ENCODE measurements at regions not wholly inside any gene's neighbourhood (a gene's known extent, or its start where the extent isn't known, plus 50 kb on each side); places are given as distances from the start of the nearest gene placed in this dataset.

GRCh38 chr15:69825941-69826818 is 271.5 kb downstream of the TLE3 start:
- no peak overlapping the region for H3K4me2 ChIP-seq (ENCODE audit: low read length)
- H3K4me1 ChIP-seq (ENCODE audit: insufficient read depth, low read length, poor library complexity, severe bottlenecking): peaks cover 7% of the 10 kb centered on the region
- H3K9me3 ChIP-seq (ENCODE audit: low read length): no peaks in the 10 kb centered on the region
- POLR2A ChIA-PET: interaction anchor here (0.6 kb wide), 1 partner anchor 74 kb away, joined by 3 read pairs; no protein-coding TSS in a partner anchor
- H3K27ac ChIP-seq (ENCODE audit: low read depth, low read length, poor library complexity, severe bottlenecking): no peak overlapping the region
- no peak for TF ChIP-seq EZH2phosphoT487 (IDR thresholded peaks at IDR 0.05; ENCODE audit: borderline replicate concordance, low read depth, low read length)
- no peak for TF ChIP-seq CTCF (conservative IDR thresholded peaks at IDR 0.05; ENCODE audit: low read length)
- CTCF ChIA-PET (ENCODE audit: unreplicated experiment): no interaction called here
- no peaks in the 10 kb centered on the region for H3K9me2 ChIP-seq (ENCODE audit: insufficient read depth, low read length)
- no peaks in the 10 kb centered on the region for H4K20me1 ChIP-seq (ENCODE audit: insufficient read depth, low read length)
- no peaks in the 10 kb centered on the region for H3K36me3 ChIP-seq (ENCODE audit: insufficient read depth, low read length)
- no peak overlapping the region for H2AFZ ChIP-seq (ENCODE audit: low read length)
- intact Hi-C loops (cut with micrococcal nuclease; ENCODE audit: unreplicated experiment): no loop called here
- H3K79me2 ChIP-seq (ENCODE audit: insufficient read depth, low read depth, low read length): no peaks in the 10 kb centered on the region
- BruUV-seq (replicated peaks): no TSS peak
- no peak for DNase-seq (ENCODE audit: low spot score)
- no peak overlapping the region for H3K4me3 ChIP-seq (ENCODE audit: low read depth, low read length, poor library complexity, severe bottlenecking)

GRCh38 chr15:69826819-69827175 is 270.9 kb downstream of the TLE3 start:
- no peak overlapping the region for H3K4me2 ChIP-seq (ENCODE audit: low read length)
- POLR2A ChIA-PET: no interaction called here
- peaks cover 7% of the 10 kb centered on the region for H3K4me1 ChIP-seq (ENCODE audit: insufficient read depth, low read length, poor library complexity, severe bottlenecking)
- no peak for DNase-seq (ENCODE audit: low spot score)
- H3K4me3 ChIP-seq (ENCODE audit: low read depth, low read length, poor library complexity, severe bottlenecking): no peak overlapping the region
- no peak for TF ChIP-seq EZH2phosphoT487 (IDR thresholded peaks at IDR 0.05; ENCODE audit: borderline replicate concordance, low read depth, low read length)
- no peak for TF ChIP-seq CTCF (conservative IDR thresholded peaks at IDR 0.05; ENCODE audit: low read length)
- CTCF ChIA-PET (ENCODE audit: unreplicated experiment): no interaction called here
- no peak overlapping the region for H3K27ac ChIP-seq (ENCODE audit: low read depth, low read length, poor library complexity, severe bottlenecking)
- H3K9me2 ChIP-seq (ENCODE audit: insufficient read depth, low read length): no peaks in the 10 kb centered on the region
- no peaks in the 10 kb centered on the region for H3K79me2 ChIP-seq (ENCODE audit: insufficient read depth, low read depth, low read length)
- no TSS peak for BruUV-seq (replicated peaks)
- no peaks in the 10 kb centered on the region for H3K9me3 ChIP-seq (ENCODE audit: low read length)
- intact Hi-C loops (cut with micrococcal nuclease; ENCODE audit: unreplicated experiment): no loop called here
- no peaks in the 10 kb centered on the region for H4K20me1 ChIP-seq (ENCODE audit: insufficient read depth, low read length)
- H3K36me3 ChIP-seq (ENCODE audit: insufficient read depth, low read length): no peaks in the 10 kb centered on the region
- no peak overlapping the region for H2AFZ ChIP-seq (ENCODE audit: low read length)

- Histone ChIP-seq H3K4me2 (ENCODE audit: low read length) (no peak overlapping the region), H3K9me2 (ENCODE audit: insufficient read depth, low read length) (no peaks in the 10 kb centered on the region), H2AFZ (ENCODE audit: low read length) (no peak overlapping the region), H4K20me1 (ENCODE audit: insufficient read depth, low read length) (no peaks in the 10 kb centered on the region), H3K36me3 (ENCODE audit: insufficient read depth, low read length) (no peaks in the 10 kb centered on the region), H3K9me3 (ENCODE audit: low read length) (no peaks in the 10 kb centered on the region), H3K4me1 (ENCODE audit: insufficient read depth, low read length, poor library complexity, severe bottlenecking) (peaks cover 7% of the 10 kb centered on the region), H3K27ac (ENCODE audit: low read depth, low read length, poor library complexity, severe bottlenecking) (no peak overlapping the region), H3K79me2 (ENCODE audit: insufficient read depth, low read depth, low read length) (no peaks in the 10 kb centered on the region), H3K4me3 (ENCODE audit: low read depth, low read length, poor library complexity, severe bottlenecking) (no peak overlapping the region)
- ChIA-PET CTCF (ENCODE audit: unreplicated experiment) (no interaction called here), POLR2A (interaction anchor here (0.5 kb wide), 1 partner anchor 86 kb away, joined by 3 read pairs; no protein-coding TSS in a partner anchor)
- intact Hi-C loops (cut with micrococcal nuclease; ENCODE audit: unreplicated experiment): no loop called here
- TF ChIP-seq EZH2phosphoT487 (IDR thresholded peaks at IDR 0.05; ENCODE audit: borderline replicate concordance, low read depth, low read length) (no peak), CTCF (conservative IDR thresholded peaks at IDR 0.05; ENCODE audit: low read length) (no peak)
- BruUV-seq (replicated peaks): no TSS peak
- no peak for DNase-seq (ENCODE audit: low spot score)
Observed at GRCh38 chr15:69827751-69828150, 270.0 kb downstream of the TLE3 start.
